ENCODE measurements at regions not wholly inside any gene's neighbourhood (a gene's known extent, or its start where the extent isn't known, plus 50 kb on each side); places are given as distances from the start of the nearest gene placed in this dataset.
A peak's percentile ranks its signal among the peaks of the same experiment; 100 is the strongest.
"Not testable (repeated sequence)": the region's sequence is repeated elsewhere in the genome, so short reads cannot be mapped to it uniquely, and the experiment has no call there.

DNA sequence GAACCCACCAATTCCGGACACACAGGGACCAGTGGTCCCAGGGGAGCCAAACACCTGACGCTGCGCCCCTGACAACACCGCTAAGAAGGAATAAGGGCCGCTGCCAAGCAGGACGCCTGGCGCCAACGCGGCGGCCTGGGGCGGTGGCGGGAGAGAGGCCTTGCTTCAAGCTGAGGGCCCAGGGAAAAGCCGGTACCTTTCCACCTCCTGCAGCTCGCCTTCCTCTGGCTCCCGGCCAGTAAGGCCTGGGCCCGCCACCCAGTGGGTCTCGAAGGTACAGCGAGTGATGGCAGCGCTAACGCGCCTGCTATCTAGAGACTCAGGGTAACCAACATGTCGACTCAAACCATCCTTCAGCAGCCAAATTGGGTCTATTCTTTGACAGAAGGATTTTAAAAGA lies 1074.1 kb downstream of the SI start:
- H3K79me2 ChIP-seq (ENCODE audit: control insufficient read depth, insufficient read depth, low read length), result no peaks in the 10 kb centered on the region
- intact Hi-C loops (cut with micrococcal nuclease), result no loop called here
- H3K27me3 ChIP-seq (ENCODE audit: control insufficient read depth in 2 of 2, insufficient read depth in 2 of 2, low read length in 2 of 2), result no peaks in the 10 kb centered on the region
- CTCF ChIA-PET (ENCODE audit: low intra/inter-chr PET ratio), result no interaction called here
- peak; percentile 80 for ATAC-seq
- H3K4me3 ChIP-seq, result no peak overlapping the region
- H3K4me1 ChIP-seq (replicated peaks in 1 of 2; ENCODE audit: control insufficient read depth in 2 of 2, insufficient read depth in 2 of 2, low read length in 2 of 2), result 0 out of 5 replicates have a peak, but pooled peaks cover 0 to 2% of the 10 kb centered on the region in 2 experiments
- POLR2A ChIA-PET, result interaction anchor here (0.6 kb wide), 1 partner anchor 35 kb away, joined by 3 read pairs; no protein-coding TSS in a partner anchor
- no peak overlapping the region for H2AFZ ChIP-seq (ENCODE audit: low read depth, low read length)
- H3K9ac ChIP-seq (ENCODE audit: insufficient read depth in 1 of 2, low read depth in 2 of 2, low read length in 2 of 2), result no peak overlapping the region
- no peak overlapping the region for H3K27ac ChIP-seq (ENCODE audit: extremely low read depth, low read depth, low read length)
- TF ChIP-seq DNMT1 (IDR thresholded peaks at IDR 0.05) (no peak), NFIC (IDR thresholded peaks at IDR 0.05) (peak; percentile 87), RAD21 (CRISPR knock-in tag; conservative IDR thresholded peaks at IDR 0.05 in 1 of 2, IDR thresholded peaks at IDR 0.05 in 1 of 2) (peak in 1 of 2 experiments; percentile 35; a peak in 2 of 4 replicates), U2AF2 (optimal IDR thresholded peaks at IDR 0.05; ENCODE audit: low read depth, low read length) (no peak)
- TF ChIP-seq, protein P1, sequence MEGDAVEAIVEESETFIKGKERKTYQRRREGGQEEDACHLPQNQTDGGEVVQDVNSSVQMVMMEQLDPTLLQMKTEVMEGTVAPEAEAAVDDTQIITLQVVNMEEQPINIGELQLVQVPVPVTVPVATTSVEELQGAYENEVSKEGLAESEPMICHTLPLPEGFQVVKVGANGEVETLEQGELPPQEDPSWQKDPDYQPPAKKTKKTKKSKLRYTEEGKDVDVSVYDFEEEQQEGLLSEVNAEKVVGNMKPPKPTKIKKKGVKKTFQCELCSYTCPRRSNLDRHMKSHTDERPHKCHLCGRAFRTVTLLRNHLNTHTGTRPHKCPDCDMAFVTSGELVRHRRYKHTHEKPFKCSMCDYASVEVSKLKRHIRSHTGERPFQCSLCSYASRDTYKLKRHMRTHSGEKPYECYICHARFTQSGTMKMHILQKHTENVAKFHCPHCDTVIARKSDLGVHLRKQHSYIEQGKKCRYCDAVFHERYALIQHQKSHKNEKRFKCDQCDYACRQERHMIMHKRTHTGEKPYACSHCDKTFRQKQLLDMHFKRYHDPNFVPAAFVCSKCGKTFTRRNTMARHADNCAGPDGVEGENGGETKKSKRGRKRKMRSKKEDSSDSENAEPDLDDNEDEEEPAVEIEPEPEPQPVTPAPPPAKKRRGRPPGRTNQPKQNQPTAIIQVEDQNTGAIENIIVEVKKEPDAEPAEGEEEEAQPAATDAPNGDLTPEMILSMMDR (IDR thresholded peaks at IDR 0.05 in 2 of 3, conservative IDR thresholded peaks at IDR 0.05 in 1 of 3; ENCODE audit: insufficient read depth in 2 of 3, low read depth in 1 of 3, low read length in 3 of 3), result peak; percentile 2 to 39 (median 10); a peak in 1 of 6 replicates
- TF ChIP-seq, protein P2, sequence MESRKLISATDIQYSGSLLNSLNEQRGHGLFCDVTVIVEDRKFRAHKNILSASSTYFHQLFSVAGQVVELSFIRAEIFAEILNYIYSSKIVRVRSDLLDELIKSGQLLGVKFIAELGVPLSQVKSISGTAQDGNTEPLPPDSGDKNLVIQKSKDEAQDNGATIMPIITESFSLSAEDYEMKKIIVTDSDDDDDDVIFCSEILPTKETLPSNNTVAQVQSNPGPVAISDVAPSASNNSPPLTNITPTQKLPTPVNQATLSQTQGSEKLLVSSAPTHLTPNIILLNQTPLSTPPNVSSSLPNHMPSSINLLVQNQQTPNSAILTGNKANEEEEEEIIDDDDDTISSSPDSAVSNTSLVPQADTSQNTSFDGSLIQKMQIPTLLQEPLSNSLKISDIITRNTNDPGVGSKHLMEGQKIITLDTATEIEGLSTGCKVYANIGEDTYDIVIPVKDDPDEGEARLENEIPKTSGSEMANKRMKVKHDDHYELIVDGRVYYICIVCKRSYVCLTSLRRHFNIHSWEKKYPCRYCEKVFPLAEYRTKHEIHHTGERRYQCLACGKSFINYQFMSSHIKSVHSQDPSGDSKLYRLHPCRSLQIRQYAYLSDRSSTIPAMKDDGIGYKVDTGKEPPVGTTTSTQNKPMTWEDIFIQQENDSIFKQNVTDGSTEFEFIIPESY (CRISPR knock-in tag; IDR thresholded peaks at IDR 0.05), result peak; percentile 88
- peak; percentile 15 to 40 (median 17) for DNase-seq (ENCODE audit: extremely low read depth in 1 of 4, low spot score in 3 of 4)
- H3K9me1 ChIP-seq (ENCODE audit: control insufficient read depth, insufficient read depth, low read length), result no peaks in the 10 kb centered on the region
- FAIRE-seq, result no peak
- BruUV-seq (replicated peaks), result no TSS peak
- no peaks in the 10 kb centered on the region for H4K20me1 ChIP-seq (replicated peaks; ENCODE audit: control insufficient read depth, insufficient read depth, low read length)
- H3K9me3 ChIP-seq (replicated peaks; ENCODE audit: control insufficient read depth, insufficient read depth, low read depth, low read length), result no peaks in the 10 kb centered on the region
- H3K36me3 ChIP-seq (ENCODE audit: control insufficient read depth, insufficient read depth, low read length), result no peaks in the 10 kb centered on the region
- no peak overlapping the region for H3K4me2 ChIP-seq (ENCODE audit: insufficient read depth, low read length)
- in situ Hi-C loops (cut with MboI), result no loop called here
- 11% methylated on average over 19 of the region's 22 CpGs for WGBS (ENCODE audit: insufficient coverage, low coverage, missing lambda C conversion rate)

DNA sequence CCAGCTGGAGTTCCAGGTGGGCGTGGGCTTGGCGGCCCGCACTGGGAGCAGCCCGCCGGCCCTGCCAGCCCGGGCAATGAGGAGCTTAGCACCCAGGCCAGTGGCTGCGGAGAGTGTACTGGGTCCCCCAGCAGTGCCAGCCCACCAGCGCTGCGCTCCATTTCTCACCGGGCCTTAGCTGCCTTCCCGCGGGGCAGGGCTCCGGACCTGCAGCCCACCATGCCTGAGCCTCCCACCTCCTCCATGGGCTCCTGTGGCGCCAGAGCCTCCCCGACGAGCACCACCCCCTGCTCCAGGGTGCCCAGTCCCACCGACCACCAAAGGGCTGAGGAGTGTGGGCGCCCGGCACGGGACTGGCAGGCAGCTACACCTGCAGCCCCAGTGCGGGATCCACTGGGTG lies 1075.3 kb downstream of the SI start:
- H2AFZ ChIP-seq (ENCODE audit: low read depth, low read length); H3K79me2 ChIP-seq (ENCODE audit: control insufficient read depth, insufficient read depth, low read length); H3K9me1 ChIP-seq (ENCODE audit: control insufficient read depth, insufficient read depth, low read length); H3K9ac ChIP-seq (ENCODE audit: insufficient read depth in 1 of 2, low read depth in 2 of 2, low read length in 2 of 2); BruUV-seq (replicated peaks); H3K36me3 ChIP-seq (ENCODE audit: control insufficient read depth, insufficient read depth, low read length); H3K27me3 ChIP-seq (ENCODE audit: control insufficient read depth in 2 of 2, insufficient read depth in 2 of 2, low read length in 2 of 2); POLR2A ChIA-PET; H3K27ac ChIP-seq (ENCODE audit: extremely low read depth, low read depth, low read length); FAIRE-seq; in situ Hi-C loops (cut with MboI); DNase-seq (ENCODE audit: extremely low read depth in 1 of 4, low spot score in 3 of 4); intact Hi-C loops (cut with micrococcal nuclease); H3K4me2 ChIP-seq (ENCODE audit: insufficient read depth, low read length); H3K9me3 ChIP-seq (replicated peaks; ENCODE audit: control insufficient read depth, insufficient read depth, low read depth, low read length); H3K4me3 ChIP-seq; ATAC-seq; H3K4me1 ChIP-seq (replicated peaks in 1 of 2; ENCODE audit: control insufficient read depth in 2 of 2, insufficient read depth in 2 of 2, low read length in 2 of 2); H4K20me1 ChIP-seq (replicated peaks; ENCODE audit: control insufficient read depth, insufficient read depth, low read length); CTCF ChIA-PET (ENCODE audit: low intra/inter-chr PET ratio): not testable (repeated sequence)
- 2% methylated on average over 18 of the region's 21 CpGs for WGBS (ENCODE audit: insufficient coverage, low coverage, missing lambda C conversion rate)
